ENCODE measurements at regions not wholly inside any gene's neighbourhood (a gene's known extent, or its start where the extent isn't known, plus 50 kb on each side); places are given as distances from the start of the nearest gene placed in this dataset.

DNA sequence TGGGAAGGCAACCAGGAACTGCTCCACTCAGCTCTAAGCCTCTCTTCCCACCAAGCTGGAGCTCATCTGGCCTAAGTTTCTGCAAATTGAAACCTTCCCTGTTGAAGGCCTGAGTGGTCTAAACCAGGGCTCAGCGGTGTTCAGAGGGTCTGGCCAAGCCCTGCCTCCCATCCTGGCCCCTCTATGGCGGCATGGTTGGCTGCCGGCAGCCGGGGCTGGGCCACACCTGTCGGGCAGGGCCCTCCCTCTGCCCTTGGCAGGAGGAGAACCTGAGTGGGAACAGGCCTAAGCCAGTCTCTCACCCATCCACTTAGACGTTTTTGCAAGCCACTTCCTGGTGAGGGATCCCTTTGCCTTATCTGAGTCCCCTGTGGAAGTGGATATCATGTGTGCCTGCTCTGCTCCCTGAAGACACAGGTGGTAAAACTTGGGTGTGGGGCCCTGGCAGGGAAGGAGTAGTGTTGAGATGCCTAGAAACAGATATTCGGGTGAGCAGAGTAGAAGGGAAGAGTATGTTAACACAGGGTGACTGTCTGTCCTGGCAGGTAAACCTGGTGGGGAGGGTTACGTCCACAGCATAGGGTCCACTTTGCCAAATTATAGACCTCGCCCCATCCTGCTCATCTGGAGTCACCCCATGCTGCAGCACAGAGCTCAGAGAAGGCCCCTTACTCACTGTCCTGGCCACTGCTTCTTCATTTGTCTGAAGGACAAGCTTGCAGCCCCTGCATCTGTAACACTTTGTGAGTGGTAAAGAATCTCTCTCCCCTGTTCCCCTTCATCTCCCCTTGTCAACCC, 63.0 kb upstream of the SIX2 start:
- H3K27me3 ChIP-seq = peaks cover 0 to 54% (median 0%) of the 10 kb centered on the region in 4 donors
- WGBS = 85% methylated on average over 9 of the region's 9 CpGs
- no peaks in the 10 kb centered on the region for H3K4me1 ChIP-seq
- H3K9me3 ChIP-seq = no peaks in the 10 kb centered on the region
- intact Hi-C loops (cut with DNase I) = no loop called here
- H3K36me3 ChIP-seq = no peaks in the 10 kb centered on the region
- H3K27ac ChIP-seq (replicated peaks in 1 of 4) = no peak overlapping the region
- no peak for DNase-seq (ENCODE audit: extremely low spot score)
- TF ChIP-seq, protein P1, sequence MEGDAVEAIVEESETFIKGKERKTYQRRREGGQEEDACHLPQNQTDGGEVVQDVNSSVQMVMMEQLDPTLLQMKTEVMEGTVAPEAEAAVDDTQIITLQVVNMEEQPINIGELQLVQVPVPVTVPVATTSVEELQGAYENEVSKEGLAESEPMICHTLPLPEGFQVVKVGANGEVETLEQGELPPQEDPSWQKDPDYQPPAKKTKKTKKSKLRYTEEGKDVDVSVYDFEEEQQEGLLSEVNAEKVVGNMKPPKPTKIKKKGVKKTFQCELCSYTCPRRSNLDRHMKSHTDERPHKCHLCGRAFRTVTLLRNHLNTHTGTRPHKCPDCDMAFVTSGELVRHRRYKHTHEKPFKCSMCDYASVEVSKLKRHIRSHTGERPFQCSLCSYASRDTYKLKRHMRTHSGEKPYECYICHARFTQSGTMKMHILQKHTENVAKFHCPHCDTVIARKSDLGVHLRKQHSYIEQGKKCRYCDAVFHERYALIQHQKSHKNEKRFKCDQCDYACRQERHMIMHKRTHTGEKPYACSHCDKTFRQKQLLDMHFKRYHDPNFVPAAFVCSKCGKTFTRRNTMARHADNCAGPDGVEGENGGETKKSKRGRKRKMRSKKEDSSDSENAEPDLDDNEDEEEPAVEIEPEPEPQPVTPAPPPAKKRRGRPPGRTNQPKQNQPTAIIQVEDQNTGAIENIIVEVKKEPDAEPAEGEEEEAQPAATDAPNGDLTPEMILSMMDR (IDR thresholded peaks at IDR 0.05) = no peak
- TF ChIP-seq POLR2A (IDR thresholded peaks at IDR 0.05; ENCODE audit: low read depth) = no peak
- no peak for TF ChIP-seq POLR2AphosphoS5 (IDR thresholded peaks at IDR 0.05)
- TF ChIP-seq EP300 (IDR thresholded peaks at IDR 0.05) = no peak
- H3K4me3 ChIP-seq = no peak overlapping the region

DNA sequence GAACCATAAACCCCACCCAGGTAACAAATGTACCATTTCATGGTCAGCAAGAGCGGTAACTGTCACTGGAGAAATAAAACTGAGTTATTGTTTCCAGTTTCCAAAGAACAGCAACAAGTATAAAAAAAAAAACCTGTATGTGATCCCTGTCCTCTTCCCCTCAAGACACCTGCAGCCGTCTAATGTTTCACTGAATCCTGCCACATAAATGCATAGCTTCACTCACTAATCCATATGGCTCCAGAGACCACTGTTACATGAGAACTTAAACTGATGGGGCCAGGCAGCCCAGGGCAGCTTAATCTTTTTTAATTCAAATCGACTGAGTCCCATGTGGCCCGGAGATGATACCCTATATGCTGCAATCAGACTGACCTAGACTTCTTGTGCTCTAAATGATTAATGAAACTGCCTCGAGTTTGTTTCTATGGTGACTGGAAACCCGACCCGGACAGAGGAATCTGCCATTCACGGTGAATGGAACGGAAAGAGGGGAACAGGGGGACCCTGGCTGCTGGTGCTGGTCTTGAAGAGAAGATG, 60.9 kb upstream of the SIX2 start:
- intact Hi-C loops (cut with DNase I) = no loop called here
- Histone ChIP-seq H3K27ac (replicated peaks in 1 of 4) (no peak overlapping the region), H3K27me3 (peaks cover 0 to 54% (median 0%) of the 10 kb centered on the region in 4 donors), H3K4me1 (no peaks in the 10 kb centered on the region), H3K9me3 (no peaks in the 10 kb centered on the region), H3K4me3 (no peak overlapping the region), H3K36me3 (no peaks in the 10 kb centered on the region)
- TF ChIP-seq, protein P1 (IDR thresholded peaks at IDR 0.05) = no peak
- no peak for TF ChIP-seq POLR2AphosphoS5 (IDR thresholded peaks at IDR 0.05)
- TF ChIP-seq POLR2A (IDR thresholded peaks at IDR 0.05; ENCODE audit: low read depth) = no peak
- no peak for TF ChIP-seq EP300 (IDR thresholded peaks at IDR 0.05)
- DNase-seq (ENCODE audit: extremely low spot score) = no peak
- WGBS = 31% methylated on average over 9 of the region's 9 CpGs

DNA sequence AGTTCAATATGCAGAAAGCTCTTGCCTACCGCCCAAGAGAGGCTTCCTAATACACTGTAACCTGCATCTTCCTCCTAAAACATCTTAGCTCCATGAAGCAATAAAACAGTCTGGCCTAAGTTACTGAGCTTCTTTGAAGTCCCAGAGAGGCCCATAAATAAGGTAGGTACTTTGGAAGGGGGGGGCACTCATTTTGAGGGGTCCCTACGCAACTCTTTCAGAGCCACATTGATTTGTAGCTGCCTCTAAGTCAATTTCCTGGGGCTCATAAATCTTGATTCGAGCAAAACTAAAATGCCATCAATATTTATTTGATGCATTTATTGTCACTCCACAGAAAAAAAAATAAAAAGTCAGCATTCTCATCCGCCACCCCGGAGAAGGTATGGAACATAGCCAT, 60.4 kb upstream of the SIX2 start:
- Histone ChIP-seq H3K9me3 (no peaks in the 10 kb centered on the region), H3K4me3 (no peak overlapping the region), H3K36me3 (no peaks in the 10 kb centered on the region), H3K4me1 (no peaks in the 10 kb centered on the region), H3K27me3 (peaks cover 0 to 52% (median 0%) of the 10 kb centered on the region in 4 donors), H3K27ac (replicated peaks in 1 of 4) (no peak overlapping the region)
- TF ChIP-seq, protein P1 (IDR thresholded peaks at IDR 0.05) = no peak
- TF ChIP-seq POLR2AphosphoS5 (IDR thresholded peaks at IDR 0.05) (no peak), POLR2A (IDR thresholded peaks at IDR 0.05; ENCODE audit: low read depth) (no peak), EP300 (IDR thresholded peaks at IDR 0.05) (no peak)
- DNase-seq (ENCODE audit: extremely low spot score) = no peak
- 94% methylated on average over 5 of the region's 5 CpGs for WGBS
- intact Hi-C loops (cut with DNase I) = no loop called here

DNA sequence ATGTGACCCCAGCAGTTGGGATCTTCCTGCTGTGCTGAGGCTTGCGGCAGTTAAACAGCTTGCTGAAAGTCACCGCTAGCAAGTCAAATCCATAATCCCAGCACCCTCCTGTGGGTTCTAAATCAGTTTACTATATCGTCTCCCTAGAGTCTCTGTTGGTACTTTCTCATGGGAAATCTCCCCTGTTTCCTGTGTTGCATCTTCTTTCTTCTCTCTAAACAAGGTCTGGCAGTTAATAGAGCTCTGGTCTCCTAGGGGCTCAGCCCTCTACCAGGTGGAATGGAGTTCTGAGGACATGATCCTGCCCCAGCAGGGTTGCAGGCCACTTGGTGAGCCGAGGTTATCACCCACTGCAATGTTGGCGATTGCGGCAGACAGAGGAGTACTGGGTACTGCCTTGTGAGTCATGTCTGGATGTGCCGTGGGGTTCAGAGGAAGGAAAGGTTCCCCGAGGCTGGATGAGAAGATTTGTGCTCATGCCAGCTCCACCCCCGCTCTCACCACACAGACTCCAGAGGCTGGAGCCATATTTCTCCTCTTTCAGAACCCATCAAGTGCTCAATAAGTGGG, 59.4 kb upstream of the SIX2 start:
- TF ChIP-seq POLR2A (IDR thresholded peaks at IDR 0.05; ENCODE audit: low read depth) = no peak
- TF ChIP-seq EP300 (IDR thresholded peaks at IDR 0.05) = no peak
- TF ChIP-seq, protein P1 (IDR thresholded peaks at IDR 0.05) = no peak
- no peak for TF ChIP-seq POLR2AphosphoS5 (IDR thresholded peaks at IDR 0.05)
- 82% methylated on average over 8 of the region's 9 CpGs for WGBS
- H3K9me3 ChIP-seq = no peaks in the 10 kb centered on the region
- H3K27ac ChIP-seq (replicated peaks in 1 of 4) = no peak overlapping the region
- intact Hi-C loops (cut with DNase I) = no loop called here
- H3K4me1 ChIP-seq = no peaks in the 10 kb centered on the region
- H3K4me3 ChIP-seq = no peak overlapping the region
- no peaks in the 10 kb centered on the region for H3K36me3 ChIP-seq
- H3K27me3 ChIP-seq = peaks cover 0 to 52% (median 0%) of the 10 kb centered on the region in 4 donors
- DNase-seq (ENCODE audit: extremely low spot score) = no peak

All from esophagus muscularis mucosa (tissue), 4 donors.